GM23338 (cell line): ENCODE measurements at regions not wholly inside any gene's neighbourhood (a gene's known extent, or its start where the extent isn't known, plus 50 kb on each side); places are given as distances from the start of the nearest gene placed in this dataset.

ENCODE experiments used
- ATAC-seq: fragments of 200-7000 bp; cut with Tn5 transposase; 3 replicates; pipeline ENCODE4 v1.9.1; 2020
- DNase-seq: peaks from one replicate; pipeline ENCODE4 v3.0.0-alpha.2; 2015; ENCODE audit warnings: low spot score
- H2AFZ ChIP-seq: fragments of 200-600 bp; sonication (generic); 2 replicates; pipeline ENCODE4 v1.8.0; 2016; ENCODE audit warnings: antibody characterized with exemption, mild to moderate bottlenecking, moderate library complexity
- H3F3A ChIP-seq: fragments of 200-600 bp; sonication (generic); replicated peaks from 2 replicates; pipeline ENCODE4 v1.8.0; 2017; ENCODE audit warnings: antibody characterized with exemption, mixed run types, low read depth
- H3K27ac ChIP-seq: fragments of 200-600 bp; sonication (generic); 2 replicates; pipeline ENCODE4 v1.6.1; 2016; ENCODE audit warnings: low read depth
- H3K27me3 ChIP-seq: fragments of 200-600 bp; sonication (generic); 2 replicates; pipeline ENCODE4 v1.8.0; 2016; ENCODE audit warnings: mild to moderate bottlenecking, mixed run types, moderate library complexity; ENCODE audit not compliant: insufficient read depth
- H3K36me3 ChIP-seq: fragments of 200-600 bp; sonication (generic); 2 replicates; pipeline ENCODE4 v1.8.0; 2016; ENCODE audit warnings: mild to moderate bottlenecking; ENCODE audit not compliant: insufficient read depth
- H3K4me1 ChIP-seq: fragments of 200-600 bp; sonication (generic); 2 replicates; pipeline ENCODE4 v1.8.0; 2016; ENCODE audit warnings: mild to moderate bottlenecking, moderate library complexity; ENCODE audit not compliant: insufficient read depth
- H3K4me2 ChIP-seq: fragments of 200-600 bp; sonication (generic); 2 replicates; pipeline ENCODE4 v1.7.1; 2017; ENCODE audit warnings: mixed run types
- H3K4me3 ChIP-seq: fragments of 200-600 bp; sonication (generic); 2 replicates; pipeline ENCODE4 v1.6.1; 2016; ENCODE audit warnings: mixed run types
- H3K79me2 ChIP-seq: fragments of 200-600 bp; sonication (generic); replicated peaks from 2 replicates; pipeline ENCODE4 v1.8.0; 2017; ENCODE audit warnings: mild to moderate bottlenecking; ENCODE audit not compliant: insufficient read depth
- H3K9me2 ChIP-seq: fragments of 200-600 bp; sonication (generic); 2 replicates; pipeline ENCODE4 v1.8.0; 2017; ENCODE audit not compliant: insufficient read depth
- H4K20me1 ChIP-seq: fragments of 200-600 bp; sonication (generic); replicated peaks from 2 replicates; pipeline ENCODE4 v1.8.0; 2017; ENCODE audit warnings: mild to moderate bottlenecking; ENCODE audit not compliant: insufficient read depth
- H3K27ac Mint-ChIP-seq: 2 replicates; pipeline ENCODE4 v1.8.0; 2020; ENCODE audit warnings: inconsistent platforms, mild to moderate bottlenecking, moderate library complexity, mixed read lengths
- H3K27me3 Mint-ChIP-seq: 3 replicates; pipeline ENCODE4 v1.8.0; 2022; ENCODE audit warnings: low read depth, mild to moderate bottlenecking, moderate library complexity, mixed read lengths, inconsistent platforms; ENCODE audit not compliant: insufficient read depth, poor library complexity
- H3K36me3 Mint-ChIP-seq: 3 replicates; pipeline ENCODE4 v1.8.0; 2021; ENCODE audit warnings: low read depth, mild to moderate bottlenecking, inconsistent platforms, moderate library complexity, mixed read lengths
- H3K4me1 Mint-ChIP-seq: 3 replicates; pipeline ENCODE4 v1.8.0; 2020; ENCODE audit warnings: mild to moderate bottlenecking, inconsistent platforms, mixed read lengths
- H3K4me3 Mint-ChIP-seq: 3 replicates; pipeline ENCODE4 v1.8.0; 2021; ENCODE audit warnings: moderate library complexity, mild to moderate bottlenecking, inconsistent platforms, mixed read lengths
- H3K9me3 Mint-ChIP-seq: 3 replicates; pipeline ENCODE4 v1.8.0; 2020; ENCODE audit warnings: moderate library complexity, mild to moderate bottlenecking, inconsistent platforms, mixed read lengths
- CREB1 ChIP-seq: fragments of 250-450 bp; sonication (Bioruptor Pico); IDR thresholded peaks from 2 replicates; pipeline ENCODE4 v1.5.0; 2020; ENCODE audit warnings: low read depth, mild to moderate bottlenecking, moderate library complexity
- EZH2 ChIP-seq: fragments of 200-600 bp; sonication (generic); IDR thresholded peaks from one replicate; pipeline ENCODE4 v1.8.0; 2017; ENCODE audit warnings: antibody characterized with exemption, mild to moderate bottlenecking, low read depth; ENCODE audit not compliant: unreplicated experiment
- EZH2phosphoT487 ChIP-seq: fragments of 200-600 bp; sonication (generic); IDR thresholded peaks from one replicate; pipeline ENCODE4 v1.8.1; 2018; ENCODE audit warnings: antibody characterized with exemption; ENCODE audit not compliant: unreplicated experiment
- JUNB ChIP-seq: IDR thresholded peaks from one replicate; pipeline ENCODE4 v1.6.1; 2016; ENCODE audit warnings: antibody characterized with exemption; ENCODE audit not compliant: unreplicated experiment
- POLR2AphosphoS5 ChIP-seq: IDR thresholded peaks from 2 replicates; pipeline ENCODE4 v1.6.1; 2016; ENCODE audit warnings: antibody characterized with exemption, low read depth
- ZNF114 ChIP-seq: fragments of 250-450 bp; sonication (Bioruptor Pico); IDR thresholded peaks from 2 replicates; pipeline ENCODE4 v1.5.0; 2020; ENCODE audit warnings: mild to moderate bottlenecking, moderate library complexity
- ZNF331 ChIP-seq: fragments of 250-450 bp; sonication (Bioruptor Pico); IDR thresholded peaks from 2 replicates; pipeline ENCODE4 v1.5.0; 2020; ENCODE audit warnings: low read depth, mild to moderate bottlenecking, moderate library complexity
- ZNF462 ChIP-seq: fragments of 250-450 bp; sonication (Bioruptor Pico); IDR thresholded peaks from 2 replicates; pipeline ENCODE4 v1.5.0; 2020; ENCODE audit warnings: mild to moderate bottlenecking, moderate library complexity

- no peak overlapping the region for H3K27ac ChIP-seq
- peaks cover 37% of the 10 kb centered on the region for H3K4me1 Mint-ChIP-seq
- no peaks in the 10 kb centered on the region for H3K9me3 Mint-ChIP-seq
- H3K4me1 ChIP-seq, result peaks cover 25% of the 10 kb centered on the region
- no peaks in the 10 kb centered on the region for H3K36me3 ChIP-seq
- peak; percentile 63 for TF ChIP-seq ZNF331 (CRISPR knock-in tag)
- TF ChIP-seq EZH2phosphoT487, result no peak
- no peak for TF ChIP-seq ZNF462 (CRISPR knock-in tag)
- ATAC-seq, result peak; percentile 54; the same call in 2 of the 3 replicates
- no peak overlapping the region for H3K4me2 ChIP-seq
- no peaks in the 10 kb centered on the region for H3K36me3 Mint-ChIP-seq
- no peaks in the 10 kb centered on the region for H3K9me2 ChIP-seq
- no peak overlapping the region for H3K27ac Mint-ChIP-seq
- H3K27me3 Mint-ChIP-seq, result no peaks in the 10 kb centered on the region
- H3K79me2 ChIP-seq, result no peaks in the 10 kb centered on the region
- no peak overlapping the region for H3K4me3 ChIP-seq
- DNase-seq, result no peak
- 0 out of 2 replicates have a peak overlapping the region, but pooled peaks have one; percentile 9 for H2AFZ ChIP-seq
- no peaks in the 10 kb centered on the region for H3F3A ChIP-seq
- no peaks in the 10 kb centered on the region for H4K20me1 ChIP-seq
- H3K4me3 Mint-ChIP-seq, result no peak overlapping the region
- no peaks in the 10 kb centered on the region for H3K27me3 ChIP-seq
Measured at GRCh38 chr4:42712854-42713253, 55.9 kb upstream of the ATP8A1 start.

GRCh38 chr4:42711496-42711895 lies 54.6 kb upstream of the ATP8A1 start:
- Histone ChIP-seq H3K27me3 (no peaks in the 10 kb centered on the region), H3K27ac (no peak overlapping the region), H3F3A (no peaks in the 10 kb centered on the region), H3K79me2 (no peaks in the 10 kb centered on the region), H3K4me1 (peaks cover 25% of the 10 kb centered on the region), H3K4me3 (no peak overlapping the region), H3K9me2 (no peaks in the 10 kb centered on the region), H3K4me2 (no peak overlapping the region), H3K36me3 (no peaks in the 10 kb centered on the region), H2AFZ (no peak overlapping the region), H4K20me1 (no peaks in the 10 kb centered on the region)
- TF ChIP-seq POLR2AphosphoS5 (no peak), EZH2 (no peak), JUNB (no peak), CREB1 (CRISPR knock-in tag) (no peak), ZNF114 (CRISPR knock-in tag) (no peak)
- peaks cover 37% of the 10 kb centered on the region for H3K4me1 Mint-ChIP-seq
- DNase-seq, result no peak
- H3K9me3 Mint-ChIP-seq, result no peaks in the 10 kb centered on the region
- ATAC-seq, result no peak
- H3K36me3 Mint-ChIP-seq, result no peaks in the 10 kb centered on the region
- peak overlapping the region; percentile 10; the same call in 1 of the 2 replicates for H3K27ac Mint-ChIP-seq
- no peak overlapping the region for H3K4me3 Mint-ChIP-seq
- H3K27me3 Mint-ChIP-seq, result no peaks in the 10 kb centered on the region
